Effector memory CD8-positive, alpha-beta T cell (primary cell): ENCODE measurements at regions not wholly inside any gene's neighbourhood (a gene's known extent, or its start where the extent isn't known, plus 50 kb on each side); places are given as distances from the start of the nearest gene placed in this dataset.
"Not testable (repeated sequence)": the region's sequence is repeated elsewhere in the genome, so short reads cannot be mapped to it uniquely, and the experiment has no call there.

Experiments
- ATAC-seq: fragments of 150-1000 bp; cut with Tn5 transposase; replicated peaks from 2 replicates; pipeline ENCODE4 v1.10.0; 2021; ENCODE audit warnings: mild to moderate bottlenecking, moderate library complexity
- DNase-seq, 3 experiments: peaks; one replicate each; pipeline ENCODE4 v3.0.0; 2021
- H3K27ac Mint-ChIP-seq, 2 donors: one replicate each; pipeline ENCODE4 v1.8.0; 2022; ENCODE audit warnings: mild to moderate bottlenecking in 2 of 2, mixed read lengths in 2 of 2, moderate library complexity in 2 of 2
- H3K27me3 Mint-ChIP-seq, 2 donors: one replicate each; pipeline ENCODE4 v1.8.0; 2022; ENCODE audit warnings: mixed read lengths in 2 of 2
- H3K36me3 Mint-ChIP-seq: one replicate; pipeline ENCODE4 v1.8.0; 2022; ENCODE audit warnings: mild to moderate bottlenecking, moderate library complexity, mixed read lengths; ENCODE audit not compliant: insufficient read depth
- H3K4me1 Mint-ChIP-seq, 2 donors: one replicate each; pipeline ENCODE4 v1.8.0; 2022; ENCODE audit warnings: low read depth in 2 of 2, mixed read lengths in 2 of 2
- H3K4me3 Mint-ChIP-seq, 2 donors: one replicate each; pipeline ENCODE4 v1.8.0; 2022; ENCODE audit warnings: mild to moderate bottlenecking in 2 of 2, mixed read lengths in 2 of 2, moderate library complexity in 2 of 2
- H3K9me3 Mint-ChIP-seq, 2 donors: one replicate each; pipeline ENCODE4 v1.8.0; 2022; ENCODE audit warnings: mixed read lengths in 2 of 2

DNA sequence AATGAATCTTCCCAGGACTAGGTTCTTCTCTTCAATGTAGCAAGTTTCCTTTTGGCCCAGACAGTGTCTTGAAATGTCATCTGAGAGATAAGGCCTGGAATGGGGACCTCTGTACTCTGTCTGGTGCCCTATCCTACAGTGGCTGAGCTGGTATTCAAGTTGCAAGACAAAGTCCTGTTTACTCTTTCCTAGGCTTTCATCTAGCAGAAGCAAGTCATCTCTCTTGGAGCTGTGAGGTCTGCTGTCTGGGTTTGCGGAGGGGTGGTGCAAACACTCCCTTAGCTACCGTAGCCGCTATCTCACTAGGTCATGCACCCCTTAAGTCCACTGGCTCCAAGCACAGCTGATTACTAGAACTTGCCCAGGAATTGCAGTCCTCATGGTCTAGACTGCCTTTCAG is 149.7 kb upstream of the SLC16A7 start:
- Mint-ChIP-seq H3K4me3 (no peak overlapping the region), H3K27ac (no peak overlapping the region), H3K9me3 (peaks cover 0 to 11% of the 10 kb centered on the region in 2 donors), H3K27me3 (peaks cover 0 to 9% of the 10 kb centered on the region in 2 donors), H3K36me3 (no peaks in the 10 kb centered on the region), H3K4me1 (no peaks in the 10 kb centered on the region)
- DNase-seq (no peak), ATAC-seq (no peak)

DNA sequence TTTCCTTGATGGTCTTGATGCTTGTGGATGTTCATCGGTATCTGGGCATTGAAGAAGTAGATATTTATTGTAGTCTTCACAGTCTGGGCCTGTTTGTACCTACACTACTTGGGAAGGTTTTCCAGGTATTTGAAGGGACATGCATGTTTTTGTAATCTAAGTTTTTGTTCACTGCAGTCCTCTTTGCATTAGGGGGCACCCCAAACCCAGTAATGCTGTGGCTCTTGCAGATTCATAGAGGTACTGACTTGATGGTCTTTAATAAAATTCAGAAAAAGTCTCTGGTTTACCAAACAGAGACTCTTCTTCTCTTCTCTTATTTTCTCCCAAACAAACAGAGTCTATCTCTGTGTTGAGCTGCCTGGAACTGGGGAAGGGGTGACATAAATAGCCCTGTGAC is 150.9 kb upstream of the SLC16A7 start:
- no peak overlapping the region for H3K27ac Mint-ChIP-seq
- DNase-seq = peak in 1 of 3 experiments; percentile 16
- H3K9me3 Mint-ChIP-seq = peaks cover 7 to 17% of the 10 kb centered on the region in 2 donors
- H3K4me1 Mint-ChIP-seq = no peaks in the 10 kb centered on the region
- ATAC-seq = no peak
- H3K27me3 Mint-ChIP-seq = peaks cover 0 to 9% of the 10 kb centered on the region in 2 donors
- no peaks in the 10 kb centered on the region for H3K36me3 Mint-ChIP-seq
- H3K4me3 Mint-ChIP-seq = no peak overlapping the region

DNA sequence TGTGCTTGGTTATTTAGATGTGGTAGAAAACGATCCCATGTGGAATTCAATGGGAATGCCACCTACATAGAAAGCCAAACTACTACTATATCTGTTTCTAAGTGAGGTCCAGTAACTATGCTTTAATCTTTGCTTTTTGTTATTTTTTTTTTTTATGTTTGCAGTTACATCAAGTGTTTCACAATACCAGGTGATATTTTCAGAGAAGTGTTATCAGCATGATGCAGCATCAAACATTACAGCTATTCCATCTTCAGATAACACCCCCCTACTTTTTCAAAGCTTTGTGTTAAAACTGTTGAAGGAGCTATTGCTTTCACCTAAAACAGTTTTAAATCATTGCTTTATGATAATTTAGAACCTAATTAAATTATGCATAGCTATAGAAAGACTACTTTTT is 163.8 kb upstream of the SLC16A7 start:
- no peak for ATAC-seq
- H3K9me3 Mint-ChIP-seq = no peaks in the 10 kb centered on the region
- no peak for DNase-seq
- no peaks in the 10 kb centered on the region for H3K27me3 Mint-ChIP-seq
- no peaks in the 10 kb centered on the region for H3K36me3 Mint-ChIP-seq
- no peak overlapping the region for H3K4me3 Mint-ChIP-seq
- H3K27ac Mint-ChIP-seq = no peak overlapping the region
- no peaks in the 10 kb centered on the region for H3K4me1 Mint-ChIP-seq

- Mint-ChIP-seq H3K27ac (no peak overlapping the region), H3K36me3 (no peaks in the 10 kb centered on the region), H3K4me3 (no peak overlapping the region), H3K9me3 (no peaks in the 10 kb centered on the region), H3K27me3 (no peaks in the 10 kb centered on the region), H3K4me1 (no peaks in the 10 kb centered on the region)
- ATAC-seq (no peak), DNase-seq (no peak)
Measured at GRCh38 chr12:59431266-59431665, 164.6 kb upstream of the SLC16A7 start.

DNA sequence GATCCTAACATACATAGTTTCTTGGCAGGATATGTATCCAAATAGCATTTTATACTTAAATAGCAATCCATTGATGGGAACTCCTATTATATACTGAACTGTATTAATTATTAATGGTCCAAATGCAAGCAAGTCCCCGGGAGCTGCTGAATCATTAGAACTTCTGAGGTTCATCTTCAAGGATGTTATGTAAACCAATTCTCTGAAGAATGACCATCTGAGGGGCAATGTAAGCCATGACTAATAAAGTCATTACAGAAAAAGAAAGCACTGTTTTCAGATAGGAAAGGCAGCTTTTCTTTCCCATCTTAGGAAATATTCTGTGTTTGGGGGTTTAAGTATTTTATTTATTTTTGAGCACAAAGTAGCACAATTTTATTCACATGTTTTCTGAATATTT is 166.1 kb upstream of the SLC16A7 start:
- no peaks in the 10 kb centered on the region for H3K27me3 Mint-ChIP-seq
- no peaks in the 10 kb centered on the region for H3K4me1 Mint-ChIP-seq
- H3K27ac Mint-ChIP-seq = no peak overlapping the region
- DNase-seq (no peak), ATAC-seq (no peak)
- no peaks in the 10 kb centered on the region for H3K9me3 Mint-ChIP-seq
- no peaks in the 10 kb centered on the region for H3K36me3 Mint-ChIP-seq
- no peak overlapping the region for H3K4me3 Mint-ChIP-seq

- DNase-seq (no peak), ATAC-seq (no peak)
- H3K4me1 Mint-ChIP-seq = no peaks in the 10 kb centered on the region
- no peaks in the 10 kb centered on the region for H3K9me3 Mint-ChIP-seq
- no peaks in the 10 kb centered on the region for H3K27me3 Mint-ChIP-seq
- no peak overlapping the region for H3K4me3 Mint-ChIP-seq
- H3K27ac Mint-ChIP-seq = no peak overlapping the region
- no peaks in the 10 kb centered on the region for H3K36me3 Mint-ChIP-seq
Measured at GRCh38 chr12:59425798-59426197, 170.0 kb upstream of the SLC16A7 start.

GRCh38 chr12:59424666-59425065 is 171.2 kb upstream of the SLC16A7 start:
- H3K4me1 Mint-ChIP-seq, DNase-seq, H3K27me3 Mint-ChIP-seq, H3K9me3 Mint-ChIP-seq, H3K36me3 Mint-ChIP-seq, ATAC-seq, H3K4me3 Mint-ChIP-seq, H3K27ac Mint-ChIP-seq: not testable (repeated sequence)

- Mint-ChIP-seq H3K27me3 (peaks cover 0 to 5% of the 10 kb centered on the region in 2 donors), H3K27ac (no peak overlapping the region), H3K4me1 (no peaks in the 10 kb centered on the region), H3K9me3 (no peaks in the 10 kb centered on the region), H3K4me3 (no peak overlapping the region), H3K36me3 (no peaks in the 10 kb centered on the region)
- no peak for DNase-seq
- ATAC-seq = no peak
Measured at GRCh38 chr12:59414051-59414450, 181.8 kb upstream of the SLC16A7 start.

DNA sequence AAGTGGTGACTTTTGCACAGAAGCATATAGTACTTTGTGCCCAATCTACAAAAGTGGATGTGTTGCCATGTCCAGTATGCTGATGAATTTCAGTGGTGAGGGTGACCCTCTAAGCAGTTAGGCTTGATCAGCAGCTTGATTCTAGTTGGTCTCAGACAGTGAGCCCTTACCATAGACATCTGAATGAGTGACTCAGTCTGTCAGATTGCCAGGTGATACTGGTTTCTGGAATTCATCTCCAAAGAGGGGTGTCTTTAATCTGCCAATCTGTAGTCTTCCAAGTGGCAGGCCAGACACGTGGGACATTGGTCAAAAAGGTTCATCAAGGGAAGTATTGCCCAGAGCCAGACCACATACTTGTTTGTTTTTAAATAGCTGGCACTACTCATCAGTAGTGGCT is 187.4 kb upstream of the SLC16A7 start:
- H3K4me3 Mint-ChIP-seq = no peak overlapping the region
- DNase-seq = no peak

DNA sequence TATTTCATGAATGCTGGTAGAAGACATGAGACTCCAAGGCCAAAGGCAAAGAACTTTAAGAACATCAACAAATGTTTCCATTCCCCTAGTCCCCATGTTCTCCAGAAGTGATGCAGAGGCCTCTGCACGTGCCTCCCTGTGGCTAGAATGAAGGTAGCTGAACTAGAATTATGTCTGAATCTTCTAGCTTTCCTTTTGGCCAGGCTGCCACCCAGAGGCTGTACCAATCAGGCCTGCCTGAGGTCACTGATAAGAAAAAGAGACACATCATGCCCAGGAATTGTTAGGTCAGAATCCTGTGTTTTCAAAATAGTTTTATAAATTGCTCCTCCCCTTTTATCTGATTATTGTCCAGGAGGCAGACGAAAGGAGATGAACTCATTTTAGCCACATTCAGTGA is 188.0 kb upstream of the SLC16A7 start:
- ATAC-seq = no peak
- no peak for DNase-seq
- Mint-ChIP-seq H3K4me3 (no peak overlapping the region), H3K4me1 (peaks cover 2 to 5% of the 10 kb centered on the region in 2 donors), H3K27ac (no peak overlapping the region), H3K27me3 (peaks cover 9 to 10% of the 10 kb centered on the region in 2 donors), H3K36me3 (no peaks in the 10 kb centered on the region), H3K9me3 (no peaks in the 10 kb centered on the region)

More for the DNA sequence above, 187.4 kb upstream of the SLC16A7 start:
- Mint-ChIP-seq H3K9me3 (no peaks in the 10 kb centered on the region), H3K36me3 (no peaks in the 10 kb centered on the region), H3K27ac (no peak overlapping the region), H3K4me1 (peaks cover 2 to 5% of the 10 kb centered on the region in 2 donors), H3K27me3 (peaks cover 6 to 9% of the 10 kb centered on the region in 2 donors)
- ATAC-seq = no peak

- Mint-ChIP-seq H3K27me3 (peaks cover 10 to 14% of the 10 kb centered on the region in 2 donors), H3K36me3 (no peaks in the 10 kb centered on the region), H3K4me1 (peaks cover 2 to 5% of the 10 kb centered on the region in 2 donors), H3K4me3 (no peak overlapping the region), H3K27ac (no peak overlapping the region), H3K9me3 (no peaks in the 10 kb centered on the region)
- ATAC-seq = no peak
- no peak for DNase-seq
Measured at GRCh38 chr12:59405992-59406391, 189.8 kb upstream of the SLC16A7 start.

GRCh38 chr12:59404109-59404650 is 191.6 kb upstream of the SLC16A7 start:
- no peak for ATAC-seq
- no peak overlapping the region for H3K4me3 Mint-ChIP-seq
- H3K36me3 Mint-ChIP-seq = no peaks in the 10 kb centered on the region
- no peak overlapping the region for H3K27ac Mint-ChIP-seq
- peaks cover 2 to 5% of the 10 kb centered on the region in 2 donors for H3K4me1 Mint-ChIP-seq
- H3K9me3 Mint-ChIP-seq = no peaks in the 10 kb centered on the region
- no peak for DNase-seq
- peaks cover 10 to 14% of the 10 kb centered on the region in 2 donors for H3K27me3 Mint-ChIP-seq

GRCh38 chr12:59403259-59403932 is 192.4 kb upstream of the SLC16A7 start:
- Mint-ChIP-seq H3K9me3 (no peaks in the 10 kb centered on the region), H3K4me3 (no peak overlapping the region), H3K27ac (no peak overlapping the region), H3K27me3 (peaks cover 10 to 14% of the 10 kb centered on the region in 2 donors), H3K4me1 (peaks cover 2 to 5% of the 10 kb centered on the region in 2 donors), H3K36me3 (no peaks in the 10 kb centered on the region)
- DNase-seq (peak; percentile 11 to 26 (median 23)), ATAC-seq (no peak)

DNA sequence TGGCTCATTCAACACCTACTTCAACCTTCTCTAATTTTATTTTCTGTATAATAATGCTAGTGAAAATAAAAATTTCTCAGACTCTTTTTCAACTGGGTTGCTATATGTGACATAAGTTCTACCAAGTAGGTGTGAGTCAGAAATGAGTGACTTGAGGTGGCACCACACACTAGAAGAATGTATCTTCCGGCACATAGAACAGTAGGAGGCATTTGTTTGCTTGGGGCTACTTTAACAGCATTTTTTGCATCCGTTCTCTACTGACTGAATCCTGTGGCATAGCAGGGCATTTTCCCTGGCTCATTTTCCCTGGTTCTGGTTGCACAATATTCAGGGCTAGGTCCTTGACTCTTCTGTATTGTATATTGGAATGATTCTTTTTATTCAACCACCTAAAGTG is 194.0 kb upstream of the SLC16A7 start:
- Mint-ChIP-seq H3K4me3 (no peak overlapping the region), H3K9me3 (no peaks in the 10 kb centered on the region), H3K27me3 (peaks cover 10 to 14% of the 10 kb centered on the region in 2 donors), H3K4me1 (peaks cover 2 to 5% of the 10 kb centered on the region in 2 donors), H3K36me3 (no peaks in the 10 kb centered on the region), H3K27ac (no peak overlapping the region)
- ATAC-seq = no peak
- DNase-seq = no peak
